ENCODE measurements at regions not wholly inside any gene's neighbourhood (a gene's known extent, or its start where the extent isn't known, plus 50 kb on each side); places are given as distances from the start of the nearest gene placed in this dataset.
A peak's percentile ranks its signal among the peaks of the same experiment; 100 is the strongest.

DNA sequence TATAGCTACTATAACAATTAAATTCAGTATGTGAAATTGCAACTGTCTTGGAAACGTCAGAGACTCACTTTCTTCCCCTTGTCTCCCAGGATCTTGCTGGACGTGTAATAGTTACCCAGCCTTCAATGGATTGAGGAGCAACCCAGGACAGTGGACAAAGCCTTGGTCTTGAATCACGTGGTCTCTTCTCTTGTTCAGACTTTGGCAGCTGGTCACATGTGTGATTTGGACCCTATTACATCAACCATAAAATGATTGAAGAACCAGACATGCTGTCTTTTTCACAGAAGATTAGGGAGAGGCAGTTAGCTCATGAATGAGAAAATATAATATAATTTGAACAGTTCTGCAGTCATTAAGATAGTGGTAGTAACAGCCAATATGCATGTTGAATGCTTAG is 1085.5 kb upstream of the RBFOX1 start:
- Mint-ChIP-seq H3K27me3 (ENCODE audit: low read depth) (no peaks in the 10 kb centered on the region), H3K4me1 (ENCODE audit: low read depth) (no peaks in the 10 kb centered on the region), H3K4me3 (no peak overlapping the region), H3K36me3 (ENCODE audit: insufficient read depth in 2 of 2) (peaks cover 0 to 6% of the 10 kb centered on the region in 2 donors), H3K9me3 (peaks cover 4 to 13% of the 10 kb centered on the region in 2 donors), H3K27ac (no peak overlapping the region)
- ATAC-seq (replicated peaks in 1 of 2) (no peak), DNase-seq (no peak)

DNA sequence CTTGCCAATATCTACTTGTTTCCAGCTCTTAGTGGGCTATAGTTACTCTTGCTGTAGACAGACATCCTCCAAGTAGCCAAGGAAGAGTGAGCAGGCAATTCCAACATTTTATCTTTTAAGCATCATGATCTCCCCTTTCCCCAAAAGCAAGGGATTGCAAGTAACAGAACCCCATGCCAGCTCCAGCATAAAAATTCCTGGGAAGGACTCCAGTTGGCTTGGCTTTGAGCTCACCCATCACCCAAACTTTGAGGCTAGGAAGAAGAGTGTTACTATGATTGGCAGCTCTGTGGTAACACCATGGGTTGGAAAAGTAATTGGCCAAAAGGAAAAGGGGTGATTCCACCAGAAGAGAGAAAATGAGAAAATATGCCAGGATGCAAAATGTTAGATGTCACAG is 1086.4 kb upstream of the RBFOX1 start:
- Mint-ChIP-seq H3K4me1 (ENCODE audit: low read depth) (no peaks in the 10 kb centered on the region), H3K4me3 (no peak overlapping the region), H3K27ac (no peak overlapping the region), H3K9me3 (peaks cover 4 to 13% of the 10 kb centered on the region in 2 donors), H3K27me3 (ENCODE audit: low read depth) (no peaks in the 10 kb centered on the region), H3K36me3 (ENCODE audit: insufficient read depth in 2 of 2) (peaks cover 0 to 6% of the 10 kb centered on the region in 2 donors)
- ATAC-seq (replicated peaks in 1 of 2) (no peak), DNase-seq (no peak)

- Mint-ChIP-seq H3K27ac (no peak overlapping the region), H3K36me3 (ENCODE audit: insufficient read depth in 2 of 2) (peaks cover 0 to 1% of the 10 kb centered on the region in 2 donors), H3K4me3 (no peak overlapping the region), H3K9me3 (peaks cover 9 to 10% of the 10 kb centered on the region in 2 donors), H3K27me3 (ENCODE audit: low read depth) (no peaks in the 10 kb centered on the region), H3K4me1 (ENCODE audit: low read depth) (no peaks in the 10 kb centered on the region)
- ATAC-seq (replicated peaks in 1 of 2) (no peak), DNase-seq (no peak)
These were observed 1100.6 kb upstream of the RBFOX1 start for GRCh38 chr16:6232056-6232455.

DNA sequence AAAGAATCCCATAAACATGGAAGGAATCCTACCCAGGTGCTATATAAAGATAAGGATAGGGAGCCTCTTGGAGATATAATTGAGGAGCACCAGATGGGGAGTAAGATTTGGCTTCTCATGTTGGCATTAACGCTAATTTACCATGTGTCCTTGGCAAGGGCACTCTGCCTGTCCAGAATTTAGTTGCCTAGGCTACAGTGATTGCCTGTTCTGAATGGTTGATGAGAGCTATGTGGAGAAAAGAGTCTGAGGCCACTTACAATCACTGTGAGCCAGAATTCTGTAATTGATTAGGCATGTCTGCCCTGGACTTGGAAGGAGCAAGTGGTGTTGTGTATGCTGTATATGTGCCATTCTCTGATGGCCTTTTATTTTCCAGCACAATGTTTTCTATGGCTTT is 1101.2 kb upstream of the RBFOX1 start:
- Mint-ChIP-seq H3K4me1 (ENCODE audit: low read depth) (no peaks in the 10 kb centered on the region), H3K36me3 (ENCODE audit: insufficient read depth in 2 of 2) (peaks cover 0 to 1% of the 10 kb centered on the region in 2 donors), H3K4me3 (no peak overlapping the region), H3K27ac (no peak overlapping the region), H3K9me3 (peaks cover 9 to 10% of the 10 kb centered on the region in 2 donors), H3K27me3 (ENCODE audit: low read depth) (no peaks in the 10 kb centered on the region)
- DNase-seq, result no peak
- ATAC-seq (replicated peaks in 1 of 2), result no peak

DNA sequence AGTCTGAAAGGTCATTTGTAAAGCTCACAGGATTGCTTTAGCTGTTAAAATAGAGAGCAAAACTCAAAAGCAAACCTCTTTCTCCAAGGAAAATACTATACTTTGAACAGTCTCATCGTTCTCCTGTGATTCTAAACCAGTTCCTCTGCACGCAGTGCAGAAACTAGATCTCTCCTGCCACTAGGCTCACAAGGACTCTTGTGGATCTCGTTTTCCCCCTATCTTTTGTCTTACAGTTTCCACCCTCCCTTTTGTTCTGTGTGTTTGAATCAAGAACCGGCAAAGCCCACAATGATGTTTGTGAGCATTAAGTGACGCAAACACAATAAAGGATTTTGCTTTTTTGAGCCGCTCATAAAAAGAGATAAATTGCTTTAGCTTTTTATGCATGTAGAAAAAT is 1103.5 kb upstream of the RBFOX1 start:
- no peaks in the 10 kb centered on the region for H3K4me1 Mint-ChIP-seq (ENCODE audit: low read depth)
- no peaks in the 10 kb centered on the region for H3K27me3 Mint-ChIP-seq (ENCODE audit: low read depth)
- DNase-seq (no peak), ATAC-seq (replicated peaks in 1 of 2) (no peak)
- no peak overlapping the region for H3K4me3 Mint-ChIP-seq
- no peak overlapping the region for H3K27ac Mint-ChIP-seq
- peaks cover 6 to 10% of the 10 kb centered on the region in 2 donors for H3K9me3 Mint-ChIP-seq
- peaks cover 0 to 1% of the 10 kb centered on the region in 2 donors for H3K36me3 Mint-ChIP-seq (ENCODE audit: insufficient read depth in 2 of 2)

- no peak for DNase-seq
- H3K27me3 Mint-ChIP-seq (ENCODE audit: low read depth), result no peaks in the 10 kb centered on the region
These were observed 1113.8 kb upstream of the RBFOX1 start for GRCh38 chr16:6218855-6219254.

DNA sequence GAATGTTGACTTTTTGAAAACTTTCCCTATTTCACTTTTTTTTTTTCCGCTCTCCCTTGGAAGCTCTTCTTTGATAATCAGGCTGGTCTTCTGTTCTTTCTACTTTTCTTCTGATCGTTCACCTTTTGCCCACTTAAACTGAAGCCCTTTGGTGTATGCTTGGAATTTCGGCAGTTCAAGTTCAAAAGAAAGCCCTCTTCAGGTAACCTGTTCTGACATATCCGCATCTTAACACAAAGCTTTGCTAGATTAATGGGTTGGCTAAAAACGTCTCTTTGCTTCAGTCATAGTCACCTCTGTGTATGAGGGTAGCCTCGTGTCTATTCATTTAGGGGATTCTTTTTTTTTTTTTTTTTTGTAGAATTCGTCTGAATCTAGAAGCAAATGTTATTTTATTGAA is 1115.8 kb upstream of the RBFOX1 start:
- ATAC-seq (replicated peaks in 1 of 2) (no peak), DNase-seq (no peak)
- Mint-ChIP-seq H3K4me1 (ENCODE audit: low read depth) (no peaks in the 10 kb centered on the region), H3K27ac (no peak overlapping the region), H3K4me3 (no peak overlapping the region), H3K9me3 (peaks cover 0 to 5% of the 10 kb centered on the region in 2 donors), H3K36me3 (ENCODE audit: insufficient read depth in 2 of 2) (no peaks in the 10 kb centered on the region), H3K27me3 (ENCODE audit: low read depth) (no peaks in the 10 kb centered on the region)

More at GRCh38 chr16:6218855-6219254, 1113.8 kb upstream of the RBFOX1 start:
- ATAC-seq (replicated peaks in 1 of 2), result no peak
- Mint-ChIP-seq H3K9me3 (peaks cover 0 to 5% of the 10 kb centered on the region in 2 donors), H3K36me3 (ENCODE audit: insufficient read depth in 2 of 2) (no peaks in the 10 kb centered on the region), H3K4me3 (no peak overlapping the region), H3K27ac (no peak overlapping the region), H3K4me1 (ENCODE audit: low read depth) (no peaks in the 10 kb centered on the region)

GRCh38 chr16:6211644-6212043 is 1114.0 kb upstream of the EEF2KMT start:
- Mint-ChIP-seq H3K4me1 (ENCODE audit: low read depth) (no peaks in the 10 kb centered on the region), H3K27me3 (ENCODE audit: low read depth) (no peaks in the 10 kb centered on the region), H3K36me3 (ENCODE audit: insufficient read depth in 2 of 2) (no peaks in the 10 kb centered on the region), H3K27ac (no peak overlapping the region), H3K9me3 (peaks cover 1 to 2% of the 10 kb centered on the region in 2 donors), H3K4me3 (no peak overlapping the region)
- ATAC-seq (replicated peaks in 1 of 2), result no peak
- no peak for DNase-seq

DNA sequence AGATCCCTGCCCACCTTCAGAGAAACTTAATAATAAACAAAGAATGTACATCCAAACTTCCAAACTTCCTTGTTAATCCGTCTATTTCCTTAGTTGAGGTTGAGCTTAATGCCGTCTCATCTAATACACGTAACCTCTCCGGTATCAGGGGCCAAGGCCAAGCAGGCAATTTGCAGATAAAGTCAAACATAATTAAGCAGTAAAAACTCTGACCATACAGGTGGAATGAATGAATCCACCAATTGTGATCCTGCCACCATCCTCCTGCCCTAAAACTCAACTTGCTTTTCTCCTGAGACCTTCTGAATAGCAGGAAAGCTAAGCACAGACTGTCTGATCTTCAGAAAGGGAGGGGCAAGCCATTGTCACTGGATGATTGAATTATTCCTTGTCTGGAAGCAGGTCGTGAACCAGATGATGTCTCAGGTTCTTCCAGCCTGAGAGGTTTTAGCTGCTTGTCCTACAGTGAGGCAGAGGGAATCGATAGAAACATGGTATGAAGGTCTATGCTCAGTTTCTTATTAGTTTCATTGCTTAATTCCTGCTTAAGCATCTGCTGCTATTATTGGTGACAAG is 1111.8 kb upstream of the EEF2KMT start:
- no peaks in the 10 kb centered on the region for H3K4me1 Mint-ChIP-seq (ENCODE audit: low read depth)
- ATAC-seq (replicated peaks in 1 of 2) (no peak), DNase-seq (no peak)
- H3K36me3 Mint-ChIP-seq (ENCODE audit: insufficient read depth in 2 of 2), result peaks cover 0 to 2% of the 10 kb centered on the region in 2 donors
- H3K9me3 Mint-ChIP-seq, result peaks cover 4 to 5% of the 10 kb centered on the region in 2 donors
- no peaks in the 10 kb centered on the region for H3K27me3 Mint-ChIP-seq (ENCODE audit: low read depth)
- H3K4me3 Mint-ChIP-seq, result no peak overlapping the region
- no peak overlapping the region for H3K27ac Mint-ChIP-seq

GRCh38 chr16:6207580-6207979 is 1110.0 kb upstream of the EEF2KMT start:
- Mint-ChIP-seq H3K36me3 (ENCODE audit: insufficient read depth in 2 of 2) (peaks cover 0 to 2% of the 10 kb centered on the region in 2 donors), H3K27me3 (ENCODE audit: low read depth) (no peaks in the 10 kb centered on the region), H3K4me3 (no peak overlapping the region), H3K27ac (no peak overlapping the region), H3K4me1 (ENCODE audit: low read depth) (no peaks in the 10 kb centered on the region), H3K9me3 (peaks cover 7 to 9% of the 10 kb centered on the region in 2 donors)
- ATAC-seq (replicated peaks in 1 of 2), result no peak
- no peak for DNase-seq

DNA sequence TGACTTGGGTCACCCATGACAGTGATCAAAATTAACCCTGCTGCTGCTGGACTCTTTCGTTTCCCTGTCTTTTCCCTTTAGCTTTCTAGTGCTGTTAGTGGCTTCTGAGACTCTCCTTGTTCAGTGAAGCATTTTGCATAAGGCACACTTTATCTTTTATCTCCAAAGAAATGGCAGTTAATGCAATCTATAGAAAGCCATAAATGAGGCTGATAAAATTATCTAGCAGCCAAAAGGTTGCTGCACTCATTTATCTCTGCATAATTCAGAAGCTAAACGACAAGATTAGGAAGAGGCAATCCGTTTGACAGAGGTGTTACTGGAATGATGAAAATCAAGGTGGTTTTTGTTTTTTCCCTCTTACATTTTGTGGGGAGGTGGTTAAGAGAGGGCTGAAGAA is 1109.5 kb upstream of the EEF2KMT start:
- Mint-ChIP-seq H3K9me3 (peaks cover 7 to 9% of the 10 kb centered on the region in 2 donors), H3K27me3 (ENCODE audit: low read depth) (no peaks in the 10 kb centered on the region), H3K4me3 (no peak overlapping the region), H3K4me1 (ENCODE audit: low read depth) (no peaks in the 10 kb centered on the region), H3K27ac (no peak overlapping the region), H3K36me3 (ENCODE audit: insufficient read depth in 2 of 2) (peaks cover 0 to 2% of the 10 kb centered on the region in 2 donors)
- ATAC-seq (replicated peaks in 1 of 2) (no peak), DNase-seq (no peak)

- peaks cover 0 to 2% of the 10 kb centered on the region in 2 donors for H3K36me3 Mint-ChIP-seq (ENCODE audit: insufficient read depth in 2 of 2)
- H3K27ac Mint-ChIP-seq, result peak overlapping the region; percentile 54
These were observed 1108.5 kb upstream of the EEF2KMT start for GRCh38 chr16:6206080-6206479.

DNA sequence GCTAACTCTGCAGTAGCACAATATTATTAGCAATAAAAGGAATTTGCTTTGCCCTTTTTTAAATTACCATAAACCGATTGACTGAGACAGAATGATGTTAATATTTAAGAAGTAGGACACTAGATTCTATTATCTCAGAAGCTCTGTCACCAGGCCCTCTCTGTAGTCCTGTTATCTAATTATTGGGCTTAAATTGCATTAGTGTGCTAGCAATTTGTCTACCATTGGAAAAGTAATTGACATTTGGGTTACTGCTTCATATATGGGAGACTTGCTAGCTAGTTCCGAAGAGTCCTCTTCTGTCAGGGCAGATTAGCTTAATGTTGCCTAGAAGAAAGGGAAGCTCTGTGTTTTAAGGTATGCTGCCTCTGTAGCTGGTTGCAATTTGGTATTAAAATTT is 1107.3 kb upstream of the EEF2KMT start:
- Mint-ChIP-seq H3K27ac (no peak overlapping the region), H3K36me3 (ENCODE audit: insufficient read depth in 2 of 2) (peaks cover 0 to 2% of the 10 kb centered on the region in 2 donors)

More at GRCh38 chr16:6206080-6206479, 1108.5 kb upstream of the EEF2KMT start:
- DNase-seq, result no peak
- H3K4me1 Mint-ChIP-seq (ENCODE audit: low read depth), result no peaks in the 10 kb centered on the region
- H3K4me3 Mint-ChIP-seq, result no peak overlapping the region
- ATAC-seq (replicated peaks in 1 of 2), result no peak
- peaks cover 9% of the 10 kb centered on the region in 2 donors for H3K9me3 Mint-ChIP-seq
- H3K27me3 Mint-ChIP-seq (ENCODE audit: low read depth), result no peaks in the 10 kb centered on the region

DNA sequence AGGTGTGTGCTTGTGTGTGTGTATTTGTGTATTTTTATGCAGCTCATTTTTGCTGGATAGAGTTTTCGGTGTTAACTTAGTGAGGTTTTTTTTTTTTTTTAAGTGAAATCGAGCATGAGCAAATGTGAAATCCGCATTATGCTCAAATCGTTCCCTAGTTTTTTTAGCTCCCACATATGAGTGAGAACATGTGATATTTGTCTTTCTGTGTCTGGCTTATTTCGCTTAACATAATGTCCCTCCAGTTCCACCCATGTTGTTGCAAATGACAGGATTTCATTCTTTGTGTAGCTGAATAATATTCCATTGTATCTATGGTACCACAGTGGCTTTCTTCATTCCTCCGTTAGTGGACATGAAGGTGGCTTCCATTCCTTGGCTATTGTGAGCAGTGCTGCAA is 1103.3 kb upstream of the EEF2KMT start:
- H3K27ac Mint-ChIP-seq, result no peak overlapping the region
- DNase-seq (no peak), ATAC-seq (replicated peaks in 1 of 2) (no peak)
- H3K9me3 Mint-ChIP-seq, result peaks cover 6 to 10% of the 10 kb centered on the region in 2 donors
- no peaks in the 10 kb centered on the region for H3K36me3 Mint-ChIP-seq (ENCODE audit: insufficient read depth in 2 of 2)
- H3K4me1 Mint-ChIP-seq (ENCODE audit: low read depth), result no peaks in the 10 kb centered on the region
- no peak overlapping the region for H3K4me3 Mint-ChIP-seq
- no peaks in the 10 kb centered on the region for H3K27me3 Mint-ChIP-seq (ENCODE audit: low read depth)

More for the DNA sequence above, 1107.3 kb upstream of the EEF2KMT start:
- Mint-ChIP-seq H3K9me3 (peaks cover 9 to 12% of the 10 kb centered on the region in 2 donors), H3K4me3 (no peak overlapping the region), H3K27me3 (ENCODE audit: low read depth) (no peaks in the 10 kb centered on the region), H3K4me1 (ENCODE audit: low read depth) (no peaks in the 10 kb centered on the region)
- ATAC-seq (replicated peaks in 1 of 2), result no peak
- no peak for DNase-seq
